Endodermal cell (in vitro differentiated cells): ENCODE measurements at regions not wholly inside any gene's neighbourhood (a gene's known extent, or its start where the extent isn't known, plus 50 kb on each side); places are given as distances from the start of the nearest gene placed in this dataset.

Experiments used
- DNase-seq: peaks from one replicate; pipeline ENCODE4 v3.0.0-alpha.2; 2017
- H3K27ac ChIP-seq: 2 replicates; pipeline ENCODE4 v1.5.1; 2013; ENCODE audit warnings: mild to moderate bottlenecking, low read depth, low read length, moderate library complexity
- H3K27me3 ChIP-seq: 2 replicates; pipeline ENCODE4 v1.6.1; 2013; ENCODE audit warnings: mild to moderate bottlenecking, low read length, moderate library complexity; ENCODE audit not compliant: insufficient read depth, control insufficient read depth, poor library complexity, severe bottlenecking
- H3K36me3 ChIP-seq: 2 replicates; pipeline ENCODE4 v1.7.0; 2013; ENCODE audit warnings: mild to moderate bottlenecking, low read length, moderate library complexity; ENCODE audit not compliant: control insufficient read depth, insufficient read depth
- H3K4me1 ChIP-seq: one replicate; pipeline ENCODE4 v1.7.0; 2013; ENCODE audit warnings: low read length; ENCODE audit not compliant: control insufficient read depth, insufficient read depth
- H3K4me3 ChIP-seq: 2 replicates; pipeline ENCODE4 v1.5.1; 2013; ENCODE audit warnings: mild to moderate bottlenecking, low read length, moderate library complexity
- H3K9ac ChIP-seq: 2 replicates; pipeline ENCODE4 v1.6.1; 2013; ENCODE audit warnings: mild to moderate bottlenecking, low read length, moderate library complexity; ENCODE audit not compliant: poor library complexity, severe bottlenecking; ENCODE audit errors: extremely low read depth
- H3K9me3 ChIP-seq: 2 replicates; pipeline ENCODE4 v1.6.1; 2013; ENCODE audit warnings: mild to moderate bottlenecking, low read length, moderate library complexity; ENCODE audit not compliant: control insufficient read depth
- H3K27ac Mint-ChIP-seq: 2 replicates; pipeline ENCODE4 v1.8.0; 2020; ENCODE audit warnings: mixed read lengths
- H3K27me3 Mint-ChIP-seq: 2 replicates; pipeline ENCODE4 v1.8.0; 2021; ENCODE audit warnings: mild to moderate bottlenecking, mixed read lengths; ENCODE audit not compliant: insufficient read depth
- H3K36me3 Mint-ChIP-seq: 2 replicates; pipeline ENCODE4 v1.8.0; 2020; ENCODE audit warnings: low read depth, mixed read lengths
- H3K4me1 Mint-ChIP-seq: 2 replicates; pipeline ENCODE4 v1.8.0; 2020; ENCODE audit warnings: mixed read lengths
- H3K4me3 Mint-ChIP-seq: 2 replicates; pipeline ENCODE4 v1.8.0; 2020; ENCODE audit warnings: mild to moderate bottlenecking, moderate library complexity, mixed read lengths
- H3K9me3 Mint-ChIP-seq: 2 replicates; pipeline ENCODE4 v1.8.0; 2020; ENCODE audit warnings: mild to moderate bottlenecking, mixed read lengths
- CTCF ChIP-seq: fragments of 200-600 bp; sonication (generic); conservative IDR thresholded peaks from 2 replicates; pipeline ENCODE4 v1.5.0; 2021; ENCODE audit warnings: antibody characterized with exemption, mild to moderate bottlenecking
- WGBS, 2 experiments: methylation state at CpG; one replicate each; pipeline versions ENCODE4 v1.1.5 to v1.1.7; 2013; ENCODE audit warnings: missing lambda C conversion rate in 2 of 2, mixed read lengths in 1 of 2; ENCODE audit not compliant: insufficient coverage in 1 of 2, insufficient read length in 1 of 2; 5-methylcytosine and 5-hydroxymethylcytosine counted together

- Histone ChIP-seq H3K9ac (no peak overlapping the region), H3K4me1 (no peaks in the 10 kb centered on the region), H3K27ac (no peak overlapping the region), H3K4me3 (no peak overlapping the region), H3K36me3 (no peaks in the 10 kb centered on the region), H3K9me3 (peaks cover 7% of the 10 kb centered on the region), H3K27me3 (no peaks in the 10 kb centered on the region)
- WGBS, 2 experiments = 100% methylated on average over 1 of the region's 1 CpG; no CpG with 5 or more reads in 1 of the 2 experiments
- H3K36me3 Mint-ChIP-seq = peaks cover 18% of the 10 kb centered on the region
- H3K27ac Mint-ChIP-seq = no peak overlapping the region
- H3K4me1 Mint-ChIP-seq = peaks cover 42% of the 10 kb centered on the region
- H3K27me3 Mint-ChIP-seq = no peaks in the 10 kb centered on the region
- no peak for DNase-seq
- H3K9me3 Mint-ChIP-seq = peaks cover 5% of the 10 kb centered on the region
- TF ChIP-seq CTCF = peak; percentile 62
- H3K4me3 Mint-ChIP-seq = no peak overlapping the region
Observed at GRCh38 chr3:162777118-162777517, 1280.5 kb downstream of the OTOL1 start.

GRCh38 chr3:162780313-162780712 lies 1283.7 kb downstream of the OTOL1 start:
- DNase-seq = no peak
- no peaks in the 10 kb centered on the region for H3K27me3 ChIP-seq
- peaks cover 28% of the 10 kb centered on the region for H3K36me3 Mint-ChIP-seq
- H3K9me3 ChIP-seq = peaks cover 27% of the 10 kb centered on the region
- no peak overlapping the region for H3K9ac ChIP-seq
- peaks cover 21% of the 10 kb centered on the region for H3K9me3 Mint-ChIP-seq
- peaks cover 22% of the 10 kb centered on the region for H3K4me1 Mint-ChIP-seq
- H3K36me3 ChIP-seq = no peaks in the 10 kb centered on the region
- no peak overlapping the region for H3K27ac ChIP-seq
- no peak overlapping the region for H3K4me3 ChIP-seq
- TF ChIP-seq CTCF = no peak
- H3K4me1 ChIP-seq = no peaks in the 10 kb centered on the region
- no peaks in the 10 kb centered on the region for H3K27me3 Mint-ChIP-seq
- H3K27ac Mint-ChIP-seq = no peak overlapping the region
- H3K4me3 Mint-ChIP-seq = no peak overlapping the region

GRCh38 chr3:162799910-162800309 lies 1303.3 kb downstream of the OTOL1 start:
- Mint-ChIP-seq H3K4me1 (no peaks in the 10 kb centered on the region), H3K9me3 (no peaks in the 10 kb centered on the region), H3K27ac (no peak overlapping the region), H3K4me3 (no peak overlapping the region), H3K27me3 (no peaks in the 10 kb centered on the region), H3K36me3 (no peaks in the 10 kb centered on the region)
- no peaks in the 10 kb centered on the region for H3K9me3 ChIP-seq
- no peaks in the 10 kb centered on the region for H3K27me3 ChIP-seq
- H3K4me1 ChIP-seq = no peaks in the 10 kb centered on the region
- H3K9ac ChIP-seq = no peak overlapping the region
- no peak for TF ChIP-seq CTCF
- WGBS, 2 experiments = 88 to 92% methylated on average over 1 of the region's 2 CpGs
- DNase-seq = no peak
- no peaks in the 10 kb centered on the region for H3K36me3 ChIP-seq
- no peak overlapping the region for H3K4me3 ChIP-seq
- H3K27ac ChIP-seq = no peak overlapping the region
